ENCODE measurements at regions not wholly inside any gene's neighbourhood (a gene's known extent, or its start where the extent isn't known, plus 50 kb on each side); places are given as distances from the start of the nearest gene placed in this dataset.

DNA sequence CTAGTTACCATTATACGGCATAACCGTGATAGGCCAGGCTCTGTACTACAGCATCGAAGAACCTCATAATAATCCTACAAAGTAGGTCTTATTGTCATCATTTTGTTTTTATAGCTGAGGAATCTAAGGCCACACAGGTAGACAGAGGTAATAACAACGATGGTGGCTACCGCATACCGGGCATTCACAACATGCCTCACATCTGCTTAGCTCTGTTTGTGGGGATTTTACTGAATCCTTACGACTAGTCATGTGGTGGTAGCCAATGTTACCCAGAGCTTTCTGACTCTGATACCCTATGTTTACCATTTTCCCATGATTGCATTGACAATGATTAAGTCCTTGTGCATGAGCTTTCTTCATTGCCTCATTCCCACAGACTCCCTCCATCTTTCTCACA lies 269.4 kb downstream of the TCF7L2 start:
- DNase-seq: no peak

DNA sequence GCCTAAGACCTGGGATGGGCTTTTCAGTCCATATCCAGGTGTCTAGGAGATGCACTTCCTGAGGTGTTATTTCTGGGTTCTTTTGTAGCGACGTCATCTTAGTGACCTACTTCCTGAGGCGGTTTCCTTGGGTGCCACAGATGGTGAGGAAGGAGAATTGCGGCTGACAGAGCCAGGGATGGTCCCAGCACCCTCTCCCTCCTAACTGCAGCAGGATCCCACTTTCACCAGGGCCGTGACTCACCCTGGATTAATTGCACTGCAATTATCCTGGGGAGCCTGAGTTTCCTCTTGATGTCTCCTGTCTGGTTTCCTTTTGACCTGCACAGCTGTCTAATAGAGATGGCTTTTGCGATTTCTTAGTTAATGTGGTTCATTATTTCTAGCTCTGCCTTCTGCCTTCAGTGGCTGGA lies 271.7 kb downstream of the TCF7L2 start:
- DNase-seq (no peak), ATAC-seq (no peak)
- intact Hi-C loops (cut with micrococcal nuclease): no loop called here

More for the DNA sequence above, 269.4 kb downstream of the TCF7L2 start:
- intact Hi-C loops (cut with micrococcal nuclease): no loop called here
- no peak for ATAC-seq

DNA sequence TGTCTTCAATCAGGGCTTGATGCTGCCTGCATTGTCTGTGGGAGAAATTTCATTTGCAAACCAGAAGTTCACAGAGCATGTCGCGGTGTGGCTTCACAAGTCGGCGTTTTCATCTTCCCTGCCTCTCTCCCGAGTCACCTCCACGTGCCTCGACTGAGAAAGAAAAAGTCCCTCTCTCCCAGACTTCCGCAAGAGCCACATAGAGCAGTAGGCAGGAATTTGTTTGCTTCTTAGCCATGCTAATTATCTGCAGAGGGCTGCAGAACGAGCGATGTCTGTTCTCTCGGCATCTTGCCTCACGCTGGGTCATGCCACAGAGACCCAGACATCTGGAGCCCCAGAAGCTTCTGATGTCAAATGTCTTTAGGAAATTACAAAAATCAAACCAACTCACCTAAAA lies 272.2 kb downstream of the TCF7L2 start:
- intact Hi-C loops (cut with micrococcal nuclease): no loop called here
- DNase-seq: no peak
- ATAC-seq: no peak

DNA sequence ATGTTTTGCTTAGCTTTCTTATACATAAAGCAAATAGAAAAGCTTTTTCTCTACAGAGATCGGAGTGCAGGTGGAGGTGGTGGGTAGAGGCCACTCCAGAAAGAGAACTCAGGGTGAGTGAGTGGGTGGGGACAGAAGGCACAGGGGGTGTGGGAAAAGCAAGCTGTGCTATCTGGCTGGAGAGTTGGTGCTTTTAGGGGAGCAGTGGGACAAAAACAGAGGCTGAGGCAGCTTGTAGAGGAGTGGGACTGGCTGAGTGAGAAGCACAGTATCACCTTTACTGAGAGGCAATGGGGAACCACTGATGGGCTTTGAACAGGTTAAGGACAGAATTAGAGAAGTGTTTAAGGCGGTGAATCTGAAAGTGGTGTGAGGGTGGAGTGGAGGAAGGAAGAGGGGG lies 275.3 kb downstream of the TCF7L2 start:
- intact Hi-C loops (cut with micrococcal nuclease): no loop called here
- ATAC-seq (no peak), DNase-seq (no peak)

DNA sequence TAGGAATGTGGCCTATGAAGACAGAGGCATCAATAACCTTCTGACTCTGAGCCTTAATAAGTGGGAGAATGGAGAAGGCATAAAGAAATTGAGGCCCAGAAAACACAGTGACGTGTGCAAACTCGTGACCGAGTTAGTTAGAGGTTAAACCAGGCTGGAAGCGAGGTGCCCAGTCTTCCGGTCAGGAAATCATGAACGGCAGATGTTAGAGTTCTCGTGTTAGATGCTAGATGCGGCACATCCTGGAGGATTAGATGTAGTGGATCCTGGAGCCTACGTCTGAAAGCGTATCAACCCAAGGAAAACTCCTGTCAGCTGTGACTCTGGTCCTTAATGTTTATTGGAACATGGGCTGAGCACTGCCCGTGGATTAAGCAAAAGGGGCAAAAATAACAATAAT lies 275.9 kb downstream of the TCF7L2 start:
- DNase-seq (no peak), ATAC-seq (no peak)
- intact Hi-C loops (cut with micrococcal nuclease): no loop called here

DNA sequence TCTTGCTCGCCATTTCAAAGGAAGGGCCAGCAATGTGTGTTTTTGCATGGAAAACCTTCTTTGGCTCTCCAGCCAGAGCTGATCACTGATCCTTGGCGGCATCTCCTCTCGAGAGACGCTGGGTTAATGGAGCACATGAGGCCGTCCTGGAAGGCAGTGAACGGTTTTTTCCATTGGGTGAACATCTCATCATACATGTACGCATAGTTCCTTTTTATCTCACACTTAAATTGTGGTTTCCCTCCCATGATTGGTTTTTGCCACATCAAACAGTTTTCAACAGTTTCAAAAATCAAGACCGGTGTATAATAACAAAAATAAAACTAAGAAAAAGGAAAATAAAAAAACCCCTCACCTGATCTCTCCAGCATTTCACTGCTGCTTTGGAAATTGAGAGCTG lies 276.4 kb downstream of the TCF7L2 start:
- DNase-seq (peak; percentile 33), ATAC-seq (peak; percentile 68)
- intact Hi-C loops (cut with micrococcal nuclease): no loop called here

DNA sequence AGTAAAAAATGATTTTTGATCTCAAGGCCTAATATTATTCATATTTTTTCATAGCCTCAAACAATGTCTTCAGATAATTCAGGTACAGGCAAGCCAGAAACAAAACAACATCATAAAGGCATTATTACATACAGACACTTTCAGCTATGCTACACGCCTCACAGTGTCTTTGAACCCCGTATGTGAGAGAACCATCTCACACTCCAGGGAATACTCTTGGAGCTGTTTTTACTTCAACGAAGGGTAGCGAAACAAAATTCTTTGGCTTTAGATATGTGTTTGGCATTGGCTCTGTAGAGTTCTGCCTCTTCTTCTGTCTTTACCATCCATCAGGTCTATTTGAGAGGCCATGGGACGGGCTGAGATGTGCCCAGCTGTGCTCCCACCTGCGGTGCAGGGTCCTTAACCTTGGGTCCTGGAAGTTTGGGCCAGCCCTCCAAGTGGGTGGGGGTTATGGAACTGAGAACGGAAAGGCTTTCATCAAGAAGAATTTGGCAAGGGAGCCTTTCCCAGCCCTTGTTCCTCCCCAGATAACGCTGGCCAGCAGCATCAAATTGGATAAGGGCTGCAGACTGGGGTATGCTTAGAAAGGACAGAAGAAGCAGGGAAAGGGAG lies 276.9 kb downstream of the TCF7L2 start:
- intact Hi-C loops (cut with micrococcal nuclease): no loop called here
- ATAC-seq (peak; percentile 53), DNase-seq (no peak)

DNA sequence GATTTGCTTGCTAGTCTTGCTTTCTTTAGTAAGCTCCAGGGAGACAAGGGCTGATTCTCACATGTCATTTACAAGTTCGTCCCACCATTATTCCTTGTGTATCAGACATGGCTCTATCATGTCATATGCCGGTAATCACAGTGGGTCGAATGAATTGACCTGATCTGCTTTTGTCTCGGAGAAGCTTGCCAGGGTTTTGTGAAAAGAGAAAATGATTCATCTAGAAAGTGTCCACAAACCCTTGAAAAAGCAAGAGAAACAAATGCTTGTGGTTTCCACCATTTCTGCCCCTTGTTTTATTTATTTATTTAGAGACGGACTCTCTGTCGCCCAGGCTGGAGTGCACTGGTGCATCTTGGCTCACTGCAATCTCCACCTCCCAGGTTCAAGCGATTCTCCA lies 278.5 kb downstream of the TCF7L2 start:
- intact Hi-C loops (cut with micrococcal nuclease): no loop called here
- ATAC-seq (no peak), DNase-seq (no peak)

DNA sequence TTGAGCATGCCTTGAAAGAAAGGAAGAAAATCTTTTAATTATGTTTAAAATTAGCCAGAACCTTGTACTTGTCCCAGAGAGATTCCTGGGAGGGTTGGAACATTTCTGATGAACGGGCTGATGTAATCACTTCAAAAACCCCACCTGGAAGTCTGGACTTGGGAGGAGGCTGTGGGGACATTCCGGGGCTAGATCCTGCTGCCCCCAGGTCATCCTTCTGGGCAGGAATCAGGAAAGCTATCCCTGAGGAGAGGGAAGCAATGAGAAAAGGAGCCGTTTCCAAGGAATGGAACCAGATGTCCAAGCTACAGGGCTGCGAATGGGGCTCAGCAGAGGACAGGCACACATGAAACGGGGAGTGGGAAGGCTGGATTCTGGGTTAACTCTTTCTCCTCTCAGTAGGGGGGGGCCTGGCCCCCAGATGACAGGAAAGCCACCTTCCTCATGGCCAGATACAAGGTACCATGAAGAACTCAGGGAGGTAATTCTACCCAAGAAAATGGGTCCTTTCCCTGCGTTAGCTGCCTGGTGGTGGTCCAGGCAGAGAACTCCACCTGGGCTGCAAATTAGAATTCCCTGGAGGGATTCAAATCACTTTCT lies 280.1 kb downstream of the TCF7L2 start:
- intact Hi-C loops (cut with micrococcal nuclease): no loop called here
- DNase-seq (no peak), ATAC-seq (peak; percentile 60)

DNA sequence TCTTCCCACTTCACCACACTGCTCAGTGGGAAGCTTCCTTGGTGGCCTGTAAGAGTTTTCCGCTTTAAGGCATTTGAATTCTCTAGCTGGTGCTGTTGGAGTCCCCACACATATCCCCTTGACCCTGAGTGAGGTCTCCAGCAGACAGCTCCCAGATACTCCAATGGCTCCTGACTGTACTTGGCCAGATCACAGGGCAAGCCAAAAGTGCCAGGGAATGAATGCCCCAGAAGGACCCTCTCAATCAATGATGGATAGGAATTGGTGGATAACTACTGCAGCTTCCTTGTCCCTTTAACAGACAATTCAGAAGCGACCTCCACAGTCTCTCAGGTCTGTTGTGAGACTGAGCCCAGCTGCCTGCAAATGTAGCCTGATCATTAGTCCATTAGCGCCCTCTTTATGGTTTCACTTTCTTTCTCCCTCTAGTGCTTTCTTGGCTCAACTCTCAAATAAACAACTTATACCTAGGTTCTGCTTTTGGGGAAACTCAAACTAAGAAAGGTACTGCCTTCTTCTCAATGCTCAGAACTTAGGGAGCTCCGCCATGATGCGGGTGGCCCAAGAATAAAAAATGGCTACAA lies 283.0 kb downstream of the TCF7L2 start:
- ATAC-seq (no peak), DNase-seq (no peak)
- intact Hi-C loops (cut with micrococcal nuclease): no loop called here

DNA sequence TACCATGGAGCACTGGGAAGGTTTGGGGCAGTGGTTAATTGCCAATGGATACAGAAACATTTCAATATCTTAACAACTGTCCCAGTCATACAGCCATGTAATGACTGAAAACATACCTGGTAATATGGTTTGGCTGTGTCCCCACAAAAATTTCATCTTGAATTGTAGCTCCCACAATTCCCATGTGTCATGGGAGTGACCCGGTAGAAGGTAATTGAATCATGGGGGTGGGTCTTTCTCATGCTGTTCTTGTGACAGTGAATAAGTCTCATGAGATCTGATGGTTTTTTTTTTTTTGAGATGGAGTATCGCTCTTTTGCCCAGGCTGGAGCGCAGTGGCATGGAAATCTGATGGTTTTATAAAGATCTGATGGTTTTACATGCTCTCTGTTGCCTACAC lies 284.4 kb downstream of the TCF7L2 start:
- DNase-seq (no peak), ATAC-seq (no peak)
- intact Hi-C loops (cut with micrococcal nuclease): no loop called here

DNA sequence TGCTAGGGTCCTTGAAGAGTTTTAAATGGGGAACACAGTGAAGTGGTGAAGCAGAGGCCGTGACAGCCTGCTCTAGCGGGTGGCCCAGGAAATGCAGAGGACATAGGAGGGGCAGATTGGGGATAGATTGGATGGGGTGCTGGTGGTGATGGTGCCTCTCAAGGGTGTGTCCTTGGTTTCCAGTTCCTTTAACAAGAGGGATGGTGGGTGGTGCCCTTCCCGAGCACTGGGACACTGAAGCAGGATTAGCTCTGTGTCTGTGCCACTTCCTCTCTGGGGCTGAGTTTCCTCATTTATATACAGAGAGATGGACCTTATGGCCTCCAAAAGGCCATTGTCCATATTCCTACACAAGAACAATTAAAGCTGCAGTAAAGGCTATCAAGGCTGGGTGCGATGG lies 285.5 kb downstream of the TCF7L2 start:
- ATAC-seq (peak; percentile 47), DNase-seq (no peak)
- intact Hi-C loops (cut with micrococcal nuclease): no loop called here

DNA sequence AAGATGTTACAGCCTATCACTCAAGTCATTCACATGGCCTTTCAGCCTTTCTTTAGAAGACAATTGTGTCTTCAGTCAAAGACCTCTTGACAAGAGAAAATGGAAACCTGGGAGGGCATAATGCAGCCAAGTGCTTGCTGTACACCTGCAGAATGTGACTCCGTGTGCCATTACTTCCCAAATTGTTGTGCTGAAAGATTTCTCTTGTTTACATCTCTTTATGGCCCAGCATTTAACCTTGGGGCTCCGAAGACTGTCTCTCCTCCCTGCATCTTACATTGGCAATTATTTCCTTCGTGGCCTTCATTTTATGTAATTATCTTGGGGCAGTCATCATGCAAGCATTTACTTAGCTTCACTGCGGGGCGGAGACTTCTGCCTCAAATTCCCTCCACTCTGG lies 287.0 kb downstream of the TCF7L2 start:
- intact Hi-C loops (cut with micrococcal nuclease): no loop called here

DNA sequence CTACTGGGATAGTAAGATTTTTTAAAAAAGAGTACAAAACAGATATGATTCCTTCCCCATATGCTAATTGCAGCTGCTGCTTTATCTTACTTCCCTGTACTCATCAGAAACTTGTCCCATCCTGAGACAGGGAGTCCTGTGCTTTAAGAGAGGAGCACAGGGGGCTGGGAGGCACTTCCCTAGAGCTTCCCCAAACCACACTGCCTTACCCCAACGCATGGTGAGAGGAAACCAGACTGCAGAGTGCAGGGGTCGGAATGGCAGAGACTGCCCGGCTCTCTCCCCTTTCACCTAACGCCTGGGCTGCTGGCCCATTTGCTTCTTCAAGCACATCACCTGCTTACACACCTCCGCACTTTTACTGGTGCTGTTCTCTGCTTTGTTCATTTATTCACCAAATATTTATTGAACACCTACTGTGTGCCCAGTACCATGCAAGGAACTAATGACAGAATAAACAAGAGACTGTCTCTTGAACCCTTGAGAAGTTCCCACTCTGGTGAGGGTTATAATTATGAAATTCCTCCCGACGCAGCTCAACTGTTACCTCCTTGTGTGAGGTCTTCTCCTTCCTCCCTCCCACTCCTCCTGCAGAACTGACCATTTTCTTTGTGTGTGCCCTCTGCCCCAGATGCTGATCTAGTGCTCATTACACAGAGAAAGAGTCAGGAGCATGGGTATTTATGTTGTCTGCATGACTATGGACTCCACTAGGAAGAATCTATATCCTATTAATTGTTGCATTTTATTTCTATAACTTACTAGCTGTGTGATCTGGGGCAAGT lies 289.7 kb downstream of the TCF7L2 start:
- DNase-seq: no peak
- intact Hi-C loops (cut with micrococcal nuclease): no loop called here
- peak; percentile 34 for ATAC-seq

More for the DNA sequence above, 287.0 kb downstream of the TCF7L2 start:
- no peak for DNase-seq
- ATAC-seq: no peak

DNA sequence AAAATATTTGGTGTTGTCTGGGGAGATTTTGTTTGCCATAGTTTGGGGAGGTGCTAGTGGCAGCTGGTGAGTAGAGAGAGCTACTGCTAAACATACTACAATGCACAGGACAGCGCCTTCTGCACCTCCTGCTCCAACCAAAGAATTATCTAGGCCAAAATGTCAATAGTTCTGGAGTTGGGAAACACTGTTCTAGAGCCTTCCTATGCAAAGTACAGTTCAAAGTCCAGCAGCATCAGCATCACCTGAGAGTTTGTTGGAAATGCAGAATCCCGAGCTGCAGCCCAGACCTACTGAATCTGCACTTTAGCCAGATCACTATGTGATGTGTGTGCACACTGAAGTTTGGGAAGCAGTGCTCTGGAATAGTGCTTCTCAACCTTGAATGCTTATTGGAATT lies 290.7 kb downstream of the TCF7L2 start:
- no peak for DNase-seq
- intact Hi-C loops (cut with micrococcal nuclease): no loop called here
- no peak for ATAC-seq

DNA sequence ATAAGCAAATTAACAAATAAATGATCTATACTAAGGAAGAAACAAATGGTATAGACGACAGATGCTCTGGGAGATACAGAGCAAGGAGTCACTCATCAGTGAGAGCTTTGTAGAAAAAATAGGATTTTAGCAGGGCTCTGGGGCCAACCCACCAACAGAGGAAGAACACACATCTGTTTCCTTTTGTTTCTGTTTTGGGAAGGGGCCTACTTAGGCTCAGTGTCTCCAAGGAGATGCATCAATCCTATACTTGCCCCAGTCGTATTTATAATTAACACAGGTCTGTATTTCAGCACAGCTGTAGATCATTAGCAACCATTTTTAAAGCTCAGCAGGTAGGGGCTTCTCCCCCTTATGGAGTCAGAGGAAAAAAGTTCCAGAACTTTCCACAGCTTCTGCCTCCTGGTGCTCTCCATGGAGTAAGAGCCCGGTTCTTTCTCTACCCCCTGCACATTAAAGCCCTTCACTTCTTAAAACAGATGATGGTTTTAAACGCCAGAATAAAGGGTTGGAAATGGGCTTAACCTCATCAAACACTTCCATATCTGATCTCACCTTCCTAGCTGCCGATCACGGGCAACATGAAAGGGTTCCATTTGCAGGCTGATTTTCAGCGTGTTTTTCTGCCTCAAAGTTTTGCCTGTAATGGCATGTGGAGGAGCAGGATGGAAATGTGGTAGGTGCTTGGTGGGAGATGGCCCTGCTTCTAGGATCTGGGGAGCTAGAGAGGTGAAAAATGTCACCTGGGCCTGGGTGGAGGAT lies 291.7 kb downstream of the TCF7L2 start:
- ATAC-seq (no peak), DNase-seq (no peak)
- intact Hi-C loops (cut with micrococcal nuclease): no loop called here

DNA sequence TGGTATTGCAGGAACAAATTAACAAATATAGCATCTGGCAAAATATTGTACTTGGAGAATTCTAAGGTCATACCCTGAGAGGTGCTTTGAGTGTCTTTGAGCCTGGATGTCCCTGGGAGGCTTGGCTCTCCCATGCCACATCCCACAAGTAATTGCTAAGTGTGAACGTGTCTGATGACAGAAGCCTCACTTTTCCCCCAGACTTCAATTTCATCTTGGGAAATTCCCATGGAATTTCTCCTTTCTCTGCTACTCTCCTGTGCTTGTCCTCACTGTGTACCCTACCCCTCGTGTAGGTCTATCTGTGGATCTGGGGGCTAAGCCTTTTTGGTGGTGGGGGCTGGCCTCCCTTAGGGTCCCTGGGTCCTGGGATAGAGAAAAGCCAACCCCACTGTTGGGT lies 293.3 kb downstream of the TCF7L2 start:
- no peak for ATAC-seq
- intact Hi-C loops (cut with micrococcal nuclease): no loop called here
- no peak for DNase-seq

DNA sequence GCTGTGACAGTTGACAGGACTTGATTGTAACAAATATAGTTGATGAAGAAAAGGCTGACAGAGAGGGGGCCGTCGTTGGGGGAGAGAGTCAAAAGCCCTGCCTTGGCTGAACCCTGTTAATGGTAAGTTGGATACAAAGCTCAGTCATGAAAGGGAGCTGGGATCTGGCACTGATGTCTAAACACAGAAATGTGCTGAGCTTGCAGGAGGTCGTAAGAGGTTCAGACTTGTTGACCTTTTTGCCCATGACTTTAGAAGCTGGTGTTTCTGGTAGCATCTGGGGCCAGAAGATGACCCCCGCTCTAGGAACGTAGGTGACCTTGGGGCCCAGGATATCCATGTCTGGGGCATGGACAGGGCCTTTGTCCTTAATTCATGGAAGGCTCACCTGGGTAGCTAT lies 294.7 kb downstream of the TCF7L2 start:
- no peak for ATAC-seq
- no peak for DNase-seq
- intact Hi-C loops (cut with micrococcal nuclease): no loop called here

DNA sequence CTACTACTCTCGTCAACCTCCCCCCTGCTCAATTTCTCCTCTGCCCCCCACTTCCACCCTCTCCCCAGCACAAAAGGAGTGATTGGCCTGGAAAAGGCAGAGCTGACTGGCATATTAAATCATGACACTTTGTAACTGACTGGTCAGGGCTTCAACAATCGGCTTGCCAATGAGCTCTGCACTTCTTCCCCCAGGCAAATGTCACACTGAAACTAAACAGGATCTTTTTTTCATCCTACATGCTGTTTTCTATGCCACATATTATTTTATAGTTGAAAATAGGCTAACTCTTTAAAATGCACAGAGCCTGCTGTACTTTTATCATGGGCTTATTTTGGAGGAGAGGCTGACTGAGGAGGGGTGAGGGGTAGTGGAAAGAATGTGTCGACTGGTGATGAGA lies 295.2 kb downstream of the TCF7L2 start:
- no peak for ATAC-seq
- DNase-seq: no peak
- intact Hi-C loops (cut with micrococcal nuclease): no loop called here

DNA sequence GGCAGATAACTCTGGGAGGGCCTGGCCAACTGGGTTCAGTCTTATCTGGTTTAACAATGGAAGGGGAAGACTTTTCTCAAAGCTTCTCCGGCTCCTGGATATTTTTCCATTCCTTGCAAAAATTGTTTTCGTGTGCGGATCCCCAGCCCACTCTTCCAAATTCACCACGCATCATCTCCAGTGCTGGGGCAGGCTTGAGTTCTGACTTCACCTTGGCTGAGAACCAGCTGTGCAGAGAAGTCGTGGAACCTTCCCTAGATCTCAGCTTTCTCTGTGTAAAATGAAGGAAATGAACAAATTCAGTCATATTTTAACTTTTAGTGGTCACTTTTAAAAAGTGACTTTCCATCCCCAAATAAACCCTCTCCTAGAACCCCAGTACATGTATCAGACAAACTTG lies 297.0 kb downstream of the TCF7L2 start:
- no peak for DNase-seq
- no peak for ATAC-seq
- intact Hi-C loops (cut with micrococcal nuclease): no loop called here
